ENCODE measurements at regions not wholly inside any gene's neighbourhood (a gene's known extent, or its start where the extent isn't known, plus 50 kb on each side); places are given as distances from the start of the nearest gene placed in this dataset.

GRCh38 chr1:239993366-239993765 lies 98.3 kb upstream of the FMN2 start:
- DNase-seq (ENCODE audit: low spot score), result no peak

- no peak for DNase-seq (ENCODE audit: low spot score)
These were observed 96.4 kb upstream of the FMN2 start for GRCh38 chr1:239995281-239995680.

- no peak for DNase-seq (ENCODE audit: low spot score)
These were observed 94.5 kb upstream of the FMN2 start for GRCh38 chr1:239997160-239997514.

GRCh38 chr1:239997515-239998311 lies 94.0 kb upstream of the FMN2 start:
- no peak for DNase-seq (ENCODE audit: low spot score)

GRCh38 chr1:239998312-239998649 lies 93.4 kb upstream of the FMN2 start:
- DNase-seq (ENCODE audit: low spot score), result no peak

GRCh38 chr1:239999170-239999569 lies 92.5 kb upstream of the FMN2 start:
- DNase-seq (ENCODE audit: low spot score), result no peak

GRCh38 chr1:240000634-240001033 lies 91.0 kb upstream of the FMN2 start:
- peak; percentile 9 for DNase-seq (ENCODE audit: low spot score)

GRCh38 chr1:240001177-240001740 lies 90.4 kb upstream of the FMN2 start:
- DNase-seq (ENCODE audit: low spot score), result no peak

- peak; percentile 33 for DNase-seq (ENCODE audit: low spot score)
These were observed 87.5 kb upstream of the FMN2 start for GRCh38 chr1:240004086-240004749.

GRCh38 chr1:240005997-240006650 lies 85.6 kb upstream of the FMN2 start:
- DNase-seq (ENCODE audit: low spot score), result no peak

- no peak for DNase-seq (ENCODE audit: low spot score)
These were observed 83.4 kb upstream of the FMN2 start for GRCh38 chr1:240008298-240008697.

- no peak for DNase-seq (ENCODE audit: low spot score)
These were observed 77.6 kb upstream of the FMN2 start for GRCh38 chr1:240014051-240014450.

- no peak for DNase-seq (ENCODE audit: low spot score)
These were observed 73.1 kb upstream of the FMN2 start for GRCh38 chr1:240018617-240019016.

GRCh38 chr1:240019524-240019923 lies 72.2 kb upstream of the FMN2 start:
- DNase-seq (ENCODE audit: low spot score), result no peak

GRCh38 chr1:240020871-240021270 lies 70.8 kb upstream of the FMN2 start:
- no peak for DNase-seq (ENCODE audit: low spot score)

GRCh38 chr1:240021709-240022108 lies 70.0 kb upstream of the FMN2 start:
- no peak for DNase-seq (ENCODE audit: low spot score)

GRCh38 chr1:240027059-240027462 lies 64.6 kb upstream of the FMN2 start:
- DNase-seq (ENCODE audit: low spot score), result peak; percentile 55

GRCh38 chr1:240029418-240029817 lies 62.3 kb upstream of the FMN2 start:
- no peak for DNase-seq (ENCODE audit: low spot score)

GRCh38 chr1:240030236-240030635 lies 61.4 kb upstream of the FMN2 start:
- no peak for DNase-seq (ENCODE audit: low spot score)

GRCh38 chr1:240031009-240031408 lies 60.7 kb upstream of the FMN2 start:
- DNase-seq (ENCODE audit: low spot score), result peak; percentile 51

- DNase-seq (ENCODE audit: low spot score), result no peak
These were observed 60.3 kb upstream of the FMN2 start for GRCh38 chr1:240031414-240031813.

- no peak for DNase-seq (ENCODE audit: low spot score)
These were observed 58.3 kb upstream of the FMN2 start for GRCh38 chr1:240033406-240033805.

GRCh38 chr1:240036526-240036925 lies 55.2 kb upstream of the FMN2 start:
- no peak for DNase-seq (ENCODE audit: low spot score)

Data from RKO (cell line).